Body of pancreas (tissue), 4 donors: ENCODE measurements at regions not wholly inside any gene's neighbourhood (a gene's known extent, or its start where the extent isn't known, plus 50 kb on each side); places are given as distances from the start of the nearest gene placed in this dataset.
"Not testable (repeated sequence)": the region's sequence is repeated elsewhere in the genome, so short reads cannot be mapped to it uniquely, and the experiment has no call there.

Source experiments
- ATAC-seq: fragments of 150-250 bp; one replicate; pipeline ENCODE4 v1.9.1; 2016
- DNase-seq, 4 donors: peaks; one replicate each; pipeline ENCODE4 v3.0.0-alpha.2; 2019
- H3K27ac ChIP-seq, 4 donors: fragments of 200-600 bp; sonication (generic); 1 replicate in 3 of 4; 2 replicates in 1 of 4; pipeline versions ENCODE4 v1.5.1 to v1.6.1; 2016 to 2019; ENCODE audit warnings: mild to moderate bottlenecking in 1 of 4, mixed read lengths in 1 of 4, moderate library complexity in 1 of 4
- H3K27me3 ChIP-seq, 2 donors: fragments of 200-600 bp; sonication (generic); one replicate each; pipeline ENCODE4 v1.6.0; 2016; ENCODE audit warnings: mild to moderate bottlenecking in 1 of 2
- H3K36me3 ChIP-seq, 2 donors: fragments of 200-600 bp; sonication (generic); replicated peaks in 1 of 2; 2 replicates each; pipeline ENCODE4 v1.5.1; 2016; ENCODE audit warnings: low read depth in 2 of 2; ENCODE audit not compliant: insufficient read depth in 1 of 2
- H3K4me1 ChIP-seq: fragments of 200-600 bp; sonication (generic); one replicate; pipeline ENCODE4 v1.6.0; 2016
- H3K4me3 ChIP-seq, 2 donors: fragments of 200-600 bp; sonication (generic); 1 replicate in 1 of 2; 2 replicates in 1 of 2; pipeline ENCODE4 v1.5.1; 2016 to 2019
- H3K9me3 ChIP-seq, 3 donors: fragments of 200-600 bp; sonication (generic); 1 replicate in 2 of 3; 2 replicates in 1 of 3; pipeline ENCODE4 v1.5.1; 2016
- CTCF ChIP-seq, 7 experiments: fragments of 450-650 bp in 4 of 7; fragments of 200-600 bp in 3 of 7; sonication (generic) in 3 of 7; IDR thresholded peaks; one replicate each; pipeline ENCODE4 v1.5.1; 2016 to 2019; ENCODE audit warnings: antibody characterized with exemption in 7 of 7
- POLR2A ChIP-seq, 3 donors: fragments of 450-650 bp; IDR thresholded peaks; one replicate each; pipeline ENCODE4 v1.6.1; 2016; ENCODE audit warnings: antibody characterized with exemption in 3 of 3, mild to moderate bottlenecking in 2 of 3
- WGBS, 2 donors: methylation state at CpG; one replicate each; pipeline ENCODE4 v1.1.5; 2017; 5-methylcytosine and 5-hydroxymethylcytosine counted together
- intact Hi-C: fragments of 100-400 bp; cut with DNase I; formaldehyde crosslinking; loops from one replicate; pipeline ENCODE4 v1.15.1; 2023

- WGBS, 2 donors: 52 to 54% methylated on average over 6 of the region's 6 CpGs
- H3K4me3 ChIP-seq, DNase-seq, H3K4me1 ChIP-seq, H3K27me3 ChIP-seq, H3K36me3 ChIP-seq, ATAC-seq, H3K27ac ChIP-seq, H3K9me3 ChIP-seq, intact Hi-C loops: not testable (repeated sequence)
Observed at GRCh38 chr9:63822615-63823374, 1462.2 kb downstream of the FOXD4L5 start.

GRCh38 chr9:63821293-63821692, 1463.7 kb downstream of the FOXD4L5 start:
- H3K4me3 ChIP-seq, H3K27me3 ChIP-seq, ATAC-seq, DNase-seq, intact Hi-C loops, H3K4me1 ChIP-seq, H3K36me3 ChIP-seq, H3K9me3 ChIP-seq, H3K27ac ChIP-seq: not testable (repeated sequence)
- WGBS, 2 donors: 45 to 49% methylated on average over 10 of the region's 10 CpGs

- H3K4me1 ChIP-seq, H3K27me3 ChIP-seq, H3K27ac ChIP-seq, intact Hi-C loops, DNase-seq, H3K9me3 ChIP-seq, H3K4me3 ChIP-seq, H3K36me3 ChIP-seq, ATAC-seq: not testable (repeated sequence)
- 64 to 72% methylated on average over 13 of the region's 13 CpGs for WGBS, 2 donors
Observed at GRCh38 chr9:63820882-63821281, 1464.1 kb downstream of the FOXD4L5 start.

- H3K4me3 ChIP-seq, DNase-seq, H3K4me1 ChIP-seq, H3K9me3 ChIP-seq, H3K36me3 ChIP-seq, ATAC-seq, H3K27ac ChIP-seq, H3K27me3 ChIP-seq, intact Hi-C loops: not testable (repeated sequence)
- WGBS, 2 donors: 77 to 81% methylated on average over 3 of the region's 3 CpGs
Observed at GRCh38 chr9:63820383-63820782, 1464.6 kb downstream of the FOXD4L5 start.

- WGBS, 2 donors: 12 to 29% methylated on average over 38 to 41 of the region's 41 CpGs
- peak; percentile 30 for ATAC-seq
- intact Hi-C loops: no loop called here
Observed at GRCh38 chr9:63817622-63818518, 1467.1 kb downstream of the FOXD4L5 start.

More at GRCh38 chr9:63817622-63818518, 1467.1 kb downstream of the FOXD4L5 start:
- no peak overlapping the region for H3K4me3 ChIP-seq
- H3K27ac ChIP-seq: no peak overlapping the region
- H3K27me3 ChIP-seq: peaks cover 0 to 10% of the 10 kb centered on the region in 2 donors
- H3K9me3 ChIP-seq: peaks cover 0 to 2% (median 0%) of the 10 kb centered on the region in 3 donors
- no peaks in the 10 kb centered on the region for H3K4me1 ChIP-seq
- no peaks in the 10 kb centered on the region for H3K36me3 ChIP-seq
- TF ChIP-seq POLR2A (IDR thresholded peaks at IDR 0.05) (no peak), CTCF (IDR thresholded peaks at IDR 0.05) (no peak)
- DNase-seq: peak; percentile 27 to 47 (median 46)
